ENCODE measurements at regions not wholly inside any gene's neighbourhood (a gene's known extent, or its start where the extent isn't known, plus 50 kb on each side); places are given as distances from the start of the nearest gene placed in this dataset.

DNA sequence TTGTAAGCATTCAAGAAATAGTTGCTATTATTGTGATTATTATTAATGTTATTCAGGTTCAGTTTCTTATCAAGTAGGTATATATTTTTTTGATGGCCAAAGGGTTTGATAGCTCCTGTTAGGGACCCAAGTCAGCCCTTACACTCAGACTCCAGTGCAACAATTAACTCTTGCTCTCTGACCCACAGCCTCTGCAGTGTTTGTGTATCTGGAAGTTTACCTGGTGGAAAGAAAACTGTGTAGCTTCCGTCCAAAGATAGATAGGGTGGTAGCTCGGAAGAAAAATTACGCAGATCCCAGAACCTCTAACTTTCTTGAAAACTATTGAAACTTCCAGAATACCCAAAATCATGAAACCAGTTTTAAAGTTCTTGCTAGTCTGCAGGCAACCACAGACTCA lies 58.6 kb upstream of the IGFBP2 start:
- Histone ChIP-seq H3K9me3 (replicated peaks; ENCODE audit: control insufficient read depth, low read depth, low read length) (peaks cover 4% of the 10 kb centered on the region), H3K36me3 (ENCODE audit: control insufficient read depth, insufficient read depth, low read length) (no peaks in the 10 kb centered on the region), H3K27ac (ENCODE audit: low read length) (no peak overlapping the region), H3K4me1 (ENCODE audit: control insufficient read depth, insufficient read depth, low read length) (peaks cover 13% of the 10 kb centered on the region), H3K4me3 (ENCODE audit: low read length) (no peak overlapping the region), H3K27me3 (ENCODE audit: control insufficient read depth, insufficient read depth, low read length) (no peaks in the 10 kb centered on the region)
- no peak for DNase-seq
- no CpG with 5 or more reads among the region's 3 CpGs for WGBS (ENCODE audit: insufficient coverage)

DNA sequence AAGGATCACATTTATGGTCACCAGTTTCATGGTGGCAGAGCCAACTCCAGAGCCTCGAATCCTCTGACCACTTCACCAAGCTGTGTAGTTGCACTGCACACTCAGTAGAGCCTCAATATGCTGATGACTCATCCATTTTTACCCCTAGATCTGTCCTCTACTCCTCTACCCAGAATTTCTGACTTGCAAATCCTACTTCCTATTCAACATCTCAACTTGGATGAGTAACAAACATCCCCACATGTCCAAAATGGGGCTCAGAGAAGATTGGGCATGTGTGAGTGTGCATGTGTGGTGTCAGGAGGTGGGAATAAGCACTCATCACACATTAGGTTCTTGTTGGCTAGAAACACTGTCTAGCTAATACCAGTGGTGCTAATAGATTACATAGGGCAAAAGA lies 57.8 kb upstream of the IGFBP2 start:
- H3K27me3 ChIP-seq (ENCODE audit: control insufficient read depth, insufficient read depth, low read length): no peaks in the 10 kb centered on the region
- DNase-seq: no peak
- no peak overlapping the region for H3K4me3 ChIP-seq (ENCODE audit: low read length)
- H3K27ac ChIP-seq (ENCODE audit: low read length): no peak overlapping the region
- peaks cover 13% of the 10 kb centered on the region for H3K4me1 ChIP-seq (ENCODE audit: control insufficient read depth, insufficient read depth, low read length)
- peaks cover 4% of the 10 kb centered on the region for H3K9me3 ChIP-seq (replicated peaks; ENCODE audit: control insufficient read depth, low read depth, low read length)
- 83% methylated on average over 1 of the region's 1 CpG for WGBS (ENCODE audit: insufficient coverage)
- H3K36me3 ChIP-seq (ENCODE audit: control insufficient read depth, insufficient read depth, low read length): no peaks in the 10 kb centered on the region

DNA sequence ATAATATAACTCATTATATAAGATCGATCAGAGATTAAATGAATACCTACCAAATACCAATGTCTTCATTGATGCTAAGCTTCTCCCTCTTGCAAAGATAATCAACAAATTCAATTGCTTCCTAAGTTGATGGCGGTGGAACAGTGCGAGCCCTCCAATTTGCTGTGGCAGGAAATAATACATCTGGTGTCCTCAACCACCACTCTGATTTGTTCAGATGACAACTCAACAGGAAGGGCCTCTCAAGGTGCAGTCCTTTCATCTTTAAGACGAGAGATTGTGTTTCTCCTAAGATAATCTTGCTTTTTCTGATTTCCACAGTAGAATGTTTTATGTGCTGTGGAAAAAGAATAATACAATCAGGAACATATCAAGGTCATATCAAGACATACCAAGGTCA lies 56.6 kb upstream of the IGFBP2 start:
- Histone ChIP-seq H3K9me3 (replicated peaks; ENCODE audit: control insufficient read depth, low read depth, low read length) (no peaks in the 10 kb centered on the region), H3K27me3 (ENCODE audit: control insufficient read depth, insufficient read depth, low read length) (no peaks in the 10 kb centered on the region), H3K27ac (ENCODE audit: low read length) (no peak overlapping the region), H3K4me1 (ENCODE audit: control insufficient read depth, insufficient read depth, low read length) (peaks cover 13% of the 10 kb centered on the region), H3K4me3 (ENCODE audit: low read length) (no peak overlapping the region), H3K36me3 (ENCODE audit: control insufficient read depth, insufficient read depth, low read length) (no peaks in the 10 kb centered on the region)
- no peak for DNase-seq
- 85% methylated on average over 2 of the region's 4 CpGs for WGBS (ENCODE audit: insufficient coverage)

DNA sequence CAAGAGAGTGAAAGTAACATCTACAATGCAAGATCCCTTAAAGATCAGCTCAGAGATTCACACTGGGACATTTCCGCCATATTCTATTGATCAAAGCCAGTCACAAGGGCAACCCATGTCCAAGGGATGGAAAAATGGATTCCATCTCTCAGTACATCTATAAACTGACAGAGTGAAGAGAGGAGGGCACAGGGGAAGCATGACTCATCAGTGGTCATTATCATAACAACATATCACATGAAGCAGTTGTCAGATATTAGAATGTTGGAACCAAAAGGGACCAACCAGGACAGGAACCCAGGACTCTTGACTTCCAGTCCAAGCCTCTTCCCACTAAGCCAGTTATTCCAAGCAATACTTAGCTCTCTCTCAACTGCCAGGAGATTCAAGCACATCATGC lies 54.9 kb upstream of the IGFBP2 start:
- H3K36me3 ChIP-seq (ENCODE audit: control insufficient read depth, insufficient read depth, low read length): no peaks in the 10 kb centered on the region
- WGBS (ENCODE audit: insufficient coverage): no CpG with 5 or more reads among the region's 1 CpG
- no peak overlapping the region for H3K4me3 ChIP-seq (ENCODE audit: low read length)
- no peaks in the 10 kb centered on the region for H3K27me3 ChIP-seq (ENCODE audit: control insufficient read depth, insufficient read depth, low read length)
- H3K9me3 ChIP-seq (replicated peaks; ENCODE audit: control insufficient read depth, low read depth, low read length): no peaks in the 10 kb centered on the region
- no peak overlapping the region for H3K27ac ChIP-seq (ENCODE audit: low read length)
- H3K4me1 ChIP-seq (ENCODE audit: control insufficient read depth, insufficient read depth, low read length): peaks cover 6% of the 10 kb centered on the region
- no peak for DNase-seq

DNA sequence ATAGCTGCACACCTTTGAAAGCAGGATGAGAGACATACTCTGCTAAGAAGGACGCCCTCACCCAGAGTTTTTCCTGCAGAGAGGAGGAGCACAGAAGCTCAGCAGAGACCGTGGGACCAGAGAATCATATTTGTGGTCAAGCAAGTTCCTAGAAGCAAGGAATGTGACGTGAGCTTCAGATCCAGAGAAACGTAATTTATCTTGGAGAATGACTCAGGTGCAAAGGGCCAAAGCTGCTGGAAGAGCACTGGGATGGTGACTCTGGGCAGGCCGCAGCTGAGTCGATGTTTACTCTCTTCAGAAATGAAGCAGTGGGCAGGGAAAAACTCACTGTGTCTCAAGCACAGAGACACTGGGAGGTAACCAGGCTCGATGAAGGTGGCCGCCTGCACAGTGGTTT lies 50.1 kb upstream of the IGFBP2 start:
- DNase-seq: no peak

More for the DNA sequence above, 50.1 kb upstream of the IGFBP2 start:
- Histone ChIP-seq H3K27me3 (ENCODE audit: control insufficient read depth, insufficient read depth, low read length) (no peaks in the 10 kb centered on the region), H3K4me1 (ENCODE audit: control insufficient read depth, insufficient read depth, low read length) (peaks cover 10% of the 10 kb centered on the region), H3K27ac (ENCODE audit: low read length) (no peak overlapping the region), H3K9me3 (replicated peaks; ENCODE audit: control insufficient read depth, low read depth, low read length) (no peaks in the 10 kb centered on the region), H3K4me3 (ENCODE audit: low read length) (no peak overlapping the region), H3K36me3 (ENCODE audit: control insufficient read depth, insufficient read depth, low read length) (no peaks in the 10 kb centered on the region)
- 80% methylated on average over 8 of the region's 8 CpGs for WGBS (ENCODE audit: insufficient coverage)

Data from muscle of leg (tissue), 3 donors.